Natural killer cell (primary cell): ENCODE measurements at regions not wholly inside any gene's neighbourhood (a gene's known extent, or its start where the extent isn't known, plus 50 kb on each side); places are given as distances from the start of the nearest gene placed in this dataset.

Experiments used
- ATAC-seq, 3 donors: fragments of 150-1000 bp in 2 of 3; fragments of 200-7000 bp in 1 of 3; cut with Tn5 transposase; 1 replicate in 1 of 3; 2 replicates in 2 of 3; pipeline ENCODE4 v1.10.0; 2021; ENCODE audit warnings: mild to moderate bottlenecking in 2 of 3, moderate library complexity in 2 of 3
- DNase-seq, 2 donors: peaks; one replicate each; pipeline versions ENCODE4 v3.0.0 to v3.0.0-alpha.2; 2013 to 2021; ENCODE audit warnings: mixed read lengths in 1 of 2
- H3K27ac ChIP-seq: one replicate; pipeline ENCODE4 v1.5.1; 2013; ENCODE audit warnings: mild to moderate bottlenecking, low read length
- H3K27me3 ChIP-seq: one replicate; pipeline ENCODE4 v1.6.1; 2013; ENCODE audit warnings: low read length; ENCODE audit not compliant: control insufficient read depth, insufficient read depth
- H3K36me3 ChIP-seq: one replicate; pipeline ENCODE4 v1.6.1; 2013; ENCODE audit warnings: low read length; ENCODE audit not compliant: control insufficient read depth, insufficient read depth
- H3K4me1 ChIP-seq: one replicate; pipeline ENCODE4 v1.6.1; 2013; ENCODE audit warnings: low read length; ENCODE audit not compliant: control insufficient read depth, insufficient read depth
- H3K4me3 ChIP-seq: one replicate; pipeline ENCODE4 v1.5.1; 2013; ENCODE audit warnings: low read length
- H3K9me3 ChIP-seq: one replicate; pipeline ENCODE4 v1.6.1; 2013; ENCODE audit warnings: low read length; ENCODE audit not compliant: control insufficient read depth, insufficient read depth
- H3K27ac Mint-ChIP-seq, 2 donors: one replicate each; pipeline ENCODE4 v1.8.0; 2022; ENCODE audit warnings: mild to moderate bottlenecking in 2 of 2, mixed read lengths in 2 of 2, moderate library complexity in 1 of 2
- H3K27me3 Mint-ChIP-seq, 2 donors: one replicate each; pipeline ENCODE4 v1.8.0; 2022; ENCODE audit warnings: low read depth in 2 of 2, mixed read lengths in 2 of 2
- H3K36me3 Mint-ChIP-seq: one replicate; pipeline ENCODE4 v1.8.0; 2022; ENCODE audit warnings: mixed read lengths
- H3K4me1 Mint-ChIP-seq, 2 donors: one replicate each; pipeline ENCODE4 v1.8.0; 2022; ENCODE audit warnings: mixed read lengths in 2 of 2
- H3K4me3 Mint-ChIP-seq: one replicate; pipeline ENCODE4 v1.8.0; 2022; ENCODE audit warnings: mild to moderate bottlenecking, moderate library complexity, mixed read lengths
- H3K9me3 Mint-ChIP-seq, 2 donors: one replicate each; pipeline ENCODE4 v1.8.0; 2022; ENCODE audit warnings: mixed read lengths in 2 of 2
- CTCF ChIP-seq: fragments of 200-600 bp; IDR thresholded peaks from one replicate; pipeline ENCODE4 v1.8.0; 2022; ENCODE audit warnings: antibody characterized with exemption
- WGBS: methylation state at CpG from one replicate; pipeline ENCODE4 v1.1.7; 2013; ENCODE audit warnings: missing lambda C conversion rate; ENCODE audit not compliant: insufficient coverage; 5-methylcytosine and 5-hydroxymethylcytosine counted together
- intact Hi-C: fragments of 100-400 bp; cut with micrococcal nuclease; formaldehyde crosslinking; loops from one replicate; pipeline ENCODE4 v1.14.2; 2022

GRCh38 chr1:4021136-4021973 lies 121.3 kb upstream of the C1orf174 start:
- Histone ChIP-seq H3K4me1 (no peaks in the 10 kb centered on the region), H3K27ac (no peak overlapping the region), H3K27me3 (no peaks in the 10 kb centered on the region), H3K4me3 (no peak overlapping the region), H3K9me3 (no peaks in the 10 kb centered on the region), H3K36me3 (no peaks in the 10 kb centered on the region)
- Mint-ChIP-seq H3K4me3 (no peak overlapping the region), H3K27ac (no peak overlapping the region), H3K27me3 (peaks cover 13 to 14% of the 10 kb centered on the region in 2 donors), H3K9me3 (no peaks in the 10 kb centered on the region), H3K36me3 (no peaks in the 10 kb centered on the region), H3K4me1 (peaks cover 4 to 5% of the 10 kb centered on the region in 2 donors)
- ATAC-seq (no peak), DNase-seq (no peak)
- intact Hi-C loops = no loop called here
- TF ChIP-seq CTCF = no peak
- 85% methylated on average over 16 of the region's 16 CpGs for WGBS

- Mint-ChIP-seq H3K27me3 (peaks cover 11 to 13% of the 10 kb centered on the region in 2 donors), H3K9me3 (no peaks in the 10 kb centered on the region), H3K27ac (no peak overlapping the region), H3K4me3 (no peak overlapping the region), H3K36me3 (no peaks in the 10 kb centered on the region), H3K4me1 (no peaks in the 10 kb centered on the region)
- WGBS = 84% methylated on average over 3 of the region's 3 CpGs
- no peaks in the 10 kb centered on the region for H3K36me3 ChIP-seq
- no peak for TF ChIP-seq CTCF
- H3K27me3 ChIP-seq = no peaks in the 10 kb centered on the region
- no peak for ATAC-seq
- no peak overlapping the region for H3K4me3 ChIP-seq
- intact Hi-C loops = no loop called here
- H3K4me1 ChIP-seq = no peaks in the 10 kb centered on the region
- no peaks in the 10 kb centered on the region for H3K9me3 ChIP-seq
- DNase-seq = no peak
- no peak overlapping the region for H3K27ac ChIP-seq
Observed at GRCh38 chr1:4021974-4022268, 121.8 kb upstream of the C1orf174 start.

DNA sequence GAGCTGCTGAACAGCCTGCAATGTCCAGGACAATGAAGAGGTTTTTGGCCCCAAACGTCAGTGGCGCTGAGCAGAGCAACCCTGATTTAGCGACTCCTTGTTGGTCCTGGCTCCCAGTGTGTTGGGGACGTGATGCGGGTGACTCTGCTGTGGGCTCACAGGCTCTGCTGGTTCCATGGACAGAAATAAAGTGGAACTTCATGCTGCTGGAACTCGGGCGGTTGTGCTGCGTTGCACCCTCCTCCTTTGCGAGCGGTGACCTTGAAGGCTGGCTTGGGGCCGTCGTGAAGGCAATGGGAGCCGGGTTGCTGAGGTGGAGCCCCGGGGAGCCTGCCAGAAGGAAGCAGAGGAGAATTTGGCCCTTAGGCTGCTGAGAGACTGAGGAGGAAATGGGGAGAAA lies 122.6 kb upstream of the C1orf174 start:
- Histone ChIP-seq H3K4me1 (no peaks in the 10 kb centered on the region), H3K36me3 (no peaks in the 10 kb centered on the region), H3K27ac (no peak overlapping the region), H3K4me3 (no peak overlapping the region), H3K27me3 (no peaks in the 10 kb centered on the region), H3K9me3 (no peaks in the 10 kb centered on the region)
- DNase-seq = no peak
- Mint-ChIP-seq H3K36me3 (no peaks in the 10 kb centered on the region), H3K9me3 (no peaks in the 10 kb centered on the region), H3K4me1 (no peaks in the 10 kb centered on the region), H3K27me3 (peaks cover 11 to 13% of the 10 kb centered on the region in 2 donors), H3K27ac (no peak overlapping the region), H3K4me3 (no peak overlapping the region)
- intact Hi-C loops = no loop called here
- TF ChIP-seq CTCF = no peak
- no peak for ATAC-seq
- WGBS = 85% methylated on average over 14 of the region's 14 CpGs

DNA sequence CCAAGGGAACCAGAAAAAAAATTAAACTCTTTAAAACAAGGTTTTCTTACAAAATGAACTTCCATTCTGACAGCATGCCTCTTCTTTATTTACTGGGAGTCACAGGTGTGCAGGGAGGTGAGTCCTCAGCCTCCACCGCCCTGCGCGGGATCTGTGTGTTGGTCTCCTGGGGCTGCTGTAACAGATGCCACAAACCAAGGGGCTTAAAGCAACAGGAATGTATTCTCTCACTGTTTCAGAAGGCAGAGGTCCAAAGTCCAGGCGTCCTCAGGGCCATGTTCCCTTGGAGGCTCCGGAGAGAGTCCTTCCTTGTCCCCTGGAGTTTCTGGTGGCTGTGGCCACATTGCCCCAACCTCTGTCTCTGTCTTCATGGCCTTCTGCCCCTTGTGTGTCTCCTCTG lies 123.6 kb upstream of the C1orf174 start:
- Histone ChIP-seq H3K4me1 (no peaks in the 10 kb centered on the region), H3K36me3 (no peaks in the 10 kb centered on the region), H3K27me3 (no peaks in the 10 kb centered on the region), H3K4me3 (no peak overlapping the region), H3K27ac (no peak overlapping the region), H3K9me3 (no peaks in the 10 kb centered on the region)
- no peak for DNase-seq
- no peaks in the 10 kb centered on the region for H3K36me3 Mint-ChIP-seq
- WGBS = 70% methylated on average over 5 of the region's 5 CpGs
- no peaks in the 10 kb centered on the region for H3K4me1 Mint-ChIP-seq
- TF ChIP-seq CTCF = no peak
- intact Hi-C loops = no loop called here
- H3K27ac Mint-ChIP-seq = no peak overlapping the region
- H3K27me3 Mint-ChIP-seq = peaks cover 13% of the 10 kb centered on the region in 2 donors
- no peak overlapping the region for H3K4me3 Mint-ChIP-seq
- ATAC-seq = no peak
- no peaks in the 10 kb centered on the region for H3K9me3 Mint-ChIP-seq
